Tongue (tissue), 1 donor: ENCODE measurements at regions not wholly inside any gene's neighbourhood (a gene's known extent, or its start where the extent isn't known, plus 50 kb on each side); places are given as distances from the start of the nearest gene placed in this dataset.

Experiments used
- DNase-seq: peaks from one replicate; pipeline ENCODE4 v3.0.0-alpha.2; 2015

DNA sequence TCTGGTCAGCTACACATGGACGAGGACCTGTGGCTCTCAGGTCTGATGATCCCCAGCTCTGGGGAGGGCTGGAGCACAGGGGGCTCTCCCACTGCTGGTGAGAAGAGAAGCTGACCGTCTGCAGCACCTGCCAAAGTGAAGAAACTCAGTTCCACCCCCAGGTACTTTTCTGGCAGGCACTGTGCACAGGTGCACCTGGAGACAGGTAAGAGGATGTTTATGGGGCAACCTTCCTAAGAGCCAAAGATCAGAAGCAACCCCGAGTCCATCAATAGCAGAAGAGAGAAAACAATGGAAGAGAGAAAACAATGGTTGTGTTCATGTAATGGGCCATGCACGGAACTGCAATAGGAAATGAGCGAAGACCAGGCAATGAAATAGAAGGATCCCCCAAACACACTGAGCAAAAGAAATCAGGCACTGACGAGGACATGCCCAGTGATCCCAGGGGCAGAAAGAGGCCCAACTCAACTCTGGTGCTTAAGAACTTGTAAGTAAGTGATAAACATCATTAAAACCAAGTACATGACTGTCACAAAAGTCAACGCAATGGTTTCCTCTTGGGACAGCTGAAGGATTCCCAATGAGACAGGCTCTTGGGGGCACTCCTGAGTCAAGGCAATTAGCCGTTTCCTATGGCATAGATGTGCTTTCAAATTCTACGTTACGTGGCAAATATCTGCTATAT lies 95.0 kb upstream of the ALDH1A3 start:
- DNase-seq = no peak

DNA sequence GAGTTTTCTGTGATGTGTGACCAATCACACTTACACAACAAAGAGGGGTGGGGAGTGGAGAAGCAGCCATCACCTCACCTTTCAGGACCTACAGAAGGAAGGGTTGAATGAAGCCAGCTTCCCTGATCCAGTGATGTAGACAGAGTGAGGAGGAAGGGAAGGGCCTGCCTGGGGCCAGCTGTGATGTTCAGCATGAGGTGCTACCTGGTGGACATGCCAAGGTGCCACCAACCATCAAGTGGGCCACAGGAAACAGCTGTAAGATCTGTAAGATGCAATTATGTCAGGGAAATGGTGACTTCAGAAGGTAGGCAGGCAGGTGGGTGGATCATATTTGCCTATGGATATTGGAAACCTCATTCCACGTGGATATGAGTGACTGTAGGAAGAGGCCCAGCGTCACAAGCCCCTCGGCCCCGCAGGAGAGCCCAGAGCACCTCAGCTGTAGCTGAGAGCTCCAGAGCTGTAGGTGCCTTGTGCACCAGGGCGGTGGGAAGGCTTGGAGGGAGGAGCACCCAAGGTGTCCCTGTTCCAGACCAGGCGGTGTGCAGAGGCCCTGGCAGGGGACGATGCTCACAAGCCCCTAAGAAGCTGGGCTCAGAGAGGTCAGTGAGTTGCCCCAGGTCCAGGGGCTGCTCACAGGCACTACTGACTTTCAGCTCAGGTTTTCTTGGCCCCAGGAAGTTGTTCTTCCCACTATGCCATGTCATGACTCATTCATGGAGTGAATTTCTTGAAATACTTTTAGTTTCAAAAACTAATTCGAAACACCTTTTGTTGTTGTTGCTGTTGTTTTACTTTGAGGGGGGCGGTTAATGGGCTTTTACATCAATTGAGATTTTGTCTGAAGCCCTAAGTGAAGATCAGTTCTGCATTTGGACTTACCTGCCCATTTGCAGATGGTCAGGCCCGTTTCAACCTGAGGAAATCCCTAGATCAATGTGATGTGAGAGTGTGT lies 94.2 kb upstream of the ALDH1A3 start:
- DNase-seq = no peak

DNA sequence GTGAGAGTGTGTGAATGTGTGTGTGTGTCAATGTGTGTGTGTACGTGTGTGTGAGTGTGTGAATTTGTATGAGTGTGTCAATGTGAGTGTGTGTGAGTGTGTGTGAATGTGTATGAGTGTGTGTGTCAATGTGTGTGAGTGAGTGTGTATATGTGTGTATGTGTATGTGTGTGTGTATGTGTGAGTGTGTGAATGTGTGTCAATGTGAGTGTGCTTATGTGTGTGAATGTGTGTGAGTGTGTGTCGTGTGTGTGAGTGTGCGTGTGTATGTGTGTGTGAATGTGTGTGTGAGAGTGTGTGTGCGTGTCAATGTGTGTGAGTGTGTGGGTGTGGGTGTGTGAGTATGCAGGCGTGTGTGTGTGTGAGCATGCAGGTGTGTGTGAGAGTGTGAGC lies 93.5 kb upstream of the ALDH1A3 start:
- DNase-seq = no peak

GRCh38 chr15:100786901-100787566 lies 92.6 kb upstream of the ALDH1A3 start:
- DNase-seq = no peak

DNA sequence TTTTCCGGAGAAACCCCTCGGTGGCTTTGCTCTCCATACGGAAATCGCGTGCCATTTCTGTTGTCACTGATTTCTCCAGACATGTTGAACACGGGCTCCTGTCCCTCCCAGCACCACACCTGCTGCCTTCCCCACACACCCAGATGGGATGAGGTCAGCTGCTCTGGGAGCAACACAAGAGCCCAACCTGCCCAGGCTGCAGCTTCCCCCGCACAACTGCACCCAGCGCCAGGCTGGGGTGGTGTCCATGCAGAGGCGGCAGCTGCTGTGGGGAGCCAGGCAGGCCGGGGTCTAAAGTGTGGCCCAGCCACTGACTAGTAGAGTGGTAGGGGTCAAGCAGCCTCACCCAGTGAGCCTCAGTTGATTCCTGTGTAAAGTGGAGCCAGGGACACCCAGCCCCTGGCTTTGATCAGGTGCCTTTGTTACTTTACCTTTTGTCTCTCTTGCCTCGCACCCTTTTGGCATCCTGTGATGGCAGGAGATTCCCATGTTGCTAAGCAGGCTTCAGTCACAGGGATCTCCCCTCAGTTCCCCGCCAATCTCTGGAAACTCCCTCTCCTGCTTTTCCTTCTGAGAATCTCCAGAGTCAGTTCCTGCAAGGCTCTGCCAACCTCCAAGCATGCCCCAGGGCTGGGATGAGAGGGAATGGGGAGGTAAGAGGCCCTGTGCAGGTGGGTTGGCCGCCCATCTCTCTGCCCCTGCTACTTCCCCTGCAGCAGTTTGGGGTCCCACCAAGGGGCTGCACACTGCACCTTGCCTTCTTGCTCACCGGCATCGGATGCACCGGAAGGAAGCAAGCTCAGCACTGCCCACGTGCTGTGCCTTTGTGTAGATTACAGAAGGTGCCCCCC lies 91.8 kb upstream of the ALDH1A3 start:
- no peak for DNase-seq

GRCh38 chr15:100788418-100789105 lies 91.1 kb upstream of the ALDH1A3 start:
- no peak for DNase-seq

GRCh38 chr15:100790786-100791265 lies 88.8 kb upstream of the ALDH1A3 start:
- no peak for DNase-seq

- no peak for DNase-seq
Observed at GRCh38 chr15:100794008-100794407, 85.6 kb upstream of the ALDH1A3 start.

DNA sequence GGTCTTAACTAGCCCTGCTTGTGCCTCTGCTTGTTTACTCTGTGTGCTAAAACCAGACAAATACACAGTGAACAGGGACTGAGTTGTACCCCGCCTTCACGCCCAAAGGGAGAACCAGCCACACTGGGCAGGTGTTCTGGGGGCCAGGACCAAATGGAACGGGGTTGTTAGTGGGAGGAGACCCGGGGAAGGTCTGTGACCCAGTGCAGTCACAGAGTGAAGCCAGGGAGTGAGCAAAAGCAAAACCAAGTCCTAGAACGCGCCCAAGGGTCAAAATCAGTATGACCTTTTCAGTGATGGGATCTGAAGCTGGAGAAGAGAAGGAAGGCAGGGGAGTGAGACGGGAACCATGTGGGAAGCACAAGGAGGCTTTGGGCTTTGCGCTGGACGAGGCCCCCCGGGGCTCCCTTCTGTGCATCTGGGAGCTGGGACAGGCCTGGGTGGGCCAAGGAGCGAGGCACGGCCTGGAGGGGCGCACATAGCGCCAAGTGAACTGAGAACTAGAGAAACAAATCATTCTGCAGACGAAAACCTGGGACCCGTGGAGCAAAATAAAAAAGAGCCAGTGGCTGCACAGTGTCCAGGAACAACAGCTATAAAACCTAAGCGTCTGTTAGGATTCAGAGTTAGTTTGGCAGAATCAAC lies 78.3 kb upstream of the ALDH1A3 start:
- no peak for DNase-seq

DNA sequence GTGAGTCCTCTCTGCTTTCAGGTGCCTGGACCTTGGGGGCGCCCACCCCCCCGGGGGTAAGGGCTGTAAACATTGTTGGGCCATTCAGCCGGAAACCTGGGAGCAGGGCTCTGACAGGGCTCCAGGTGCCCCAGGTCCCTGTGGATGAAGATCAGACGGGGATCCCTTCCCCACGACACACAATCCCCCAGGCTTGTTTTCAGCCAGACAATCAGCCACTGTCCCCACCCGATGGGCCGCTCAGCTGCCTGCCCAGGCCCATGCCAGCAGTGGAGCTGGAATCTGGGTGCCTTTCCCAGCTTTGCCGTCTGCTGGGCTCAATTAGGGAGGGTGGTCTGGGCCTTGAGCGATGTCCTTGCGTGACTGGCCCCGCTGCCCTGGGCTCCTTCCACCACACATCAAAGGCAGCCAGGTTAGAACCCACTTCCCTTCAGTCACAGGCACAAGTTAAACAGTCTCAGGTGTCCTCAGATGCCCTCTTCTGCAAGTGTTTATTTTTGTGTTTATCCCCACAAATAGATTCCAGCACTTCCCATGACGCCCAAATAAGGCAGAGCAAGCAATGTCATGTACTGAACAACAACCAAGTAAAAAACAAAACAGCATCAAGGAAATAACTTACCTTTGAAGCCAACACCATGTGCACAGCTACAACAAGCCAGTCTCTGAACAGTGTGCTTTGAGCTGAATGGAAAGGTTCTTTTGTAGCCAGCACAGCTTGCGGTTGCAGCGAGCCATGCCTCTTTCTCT lies 77.0 kb upstream of the ALDH1A3 start:
- DNase-seq = no peak

DNA sequence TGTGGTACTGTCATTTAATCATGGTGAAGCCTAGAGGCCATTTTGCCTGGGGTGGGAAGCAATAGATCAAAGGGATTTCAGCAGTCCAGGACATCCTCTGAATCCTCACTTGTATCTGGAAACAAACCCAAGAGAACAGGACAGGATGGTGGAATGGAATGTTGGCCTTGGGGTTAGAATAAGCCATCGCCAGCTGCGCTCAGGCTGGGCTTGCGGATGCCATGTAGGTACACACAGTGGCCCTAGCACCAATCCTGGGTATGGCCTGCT lies 76.5 kb upstream of the ALDH1A3 start:
- no peak for DNase-seq

- DNase-seq = no peak
Observed at GRCh38 chr15:100806157-100806556, 73.5 kb upstream of the ALDH1A3 start.

DNA sequence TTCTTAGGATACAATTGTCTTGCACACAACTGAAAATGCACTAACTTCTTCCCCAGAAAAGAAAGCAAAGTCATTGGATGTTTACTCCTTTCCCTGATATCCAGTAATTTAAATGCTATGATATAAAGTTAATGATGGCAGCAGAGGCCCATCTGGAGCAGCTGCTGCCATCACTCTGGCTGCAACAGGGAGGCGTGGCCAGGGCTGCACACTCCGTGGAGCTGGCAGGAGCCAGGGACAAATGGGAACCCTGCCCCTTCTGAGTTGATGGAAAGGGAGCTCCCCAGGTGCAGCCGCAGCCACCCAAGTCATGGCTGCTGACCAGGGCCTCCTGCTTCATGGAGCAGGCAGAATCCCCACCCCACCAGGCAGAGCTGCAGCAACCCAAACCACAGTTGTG lies 72.6 kb upstream of the ALDH1A3 start:
- DNase-seq = no peak

DNA sequence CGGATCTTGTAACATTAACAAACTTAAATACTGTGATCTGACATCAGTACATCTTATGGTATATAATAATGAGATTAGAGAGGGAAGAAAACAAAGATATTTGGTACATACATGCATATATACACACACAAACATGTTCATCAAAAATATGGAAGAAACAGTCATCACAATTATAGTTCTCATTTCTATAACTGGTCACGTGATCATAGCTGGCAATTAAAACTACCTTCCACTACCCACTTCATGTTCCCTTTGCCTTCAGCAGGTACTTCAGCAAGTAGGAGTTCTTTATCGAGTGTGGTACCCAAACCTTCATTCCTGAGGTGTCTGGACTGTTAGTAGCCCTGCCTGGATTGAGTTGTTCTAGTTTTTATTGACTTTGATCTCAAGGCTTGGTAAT lies 70.9 kb upstream of the ALDH1A3 start:
- no peak for DNase-seq

- no peak for DNase-seq
Observed at GRCh38 chr15:100809151-100809550, 70.5 kb upstream of the ALDH1A3 start.

GRCh38 chr15:100809587-100809986 lies 70.0 kb upstream of the ALDH1A3 start:
- no peak for DNase-seq

DNA sequence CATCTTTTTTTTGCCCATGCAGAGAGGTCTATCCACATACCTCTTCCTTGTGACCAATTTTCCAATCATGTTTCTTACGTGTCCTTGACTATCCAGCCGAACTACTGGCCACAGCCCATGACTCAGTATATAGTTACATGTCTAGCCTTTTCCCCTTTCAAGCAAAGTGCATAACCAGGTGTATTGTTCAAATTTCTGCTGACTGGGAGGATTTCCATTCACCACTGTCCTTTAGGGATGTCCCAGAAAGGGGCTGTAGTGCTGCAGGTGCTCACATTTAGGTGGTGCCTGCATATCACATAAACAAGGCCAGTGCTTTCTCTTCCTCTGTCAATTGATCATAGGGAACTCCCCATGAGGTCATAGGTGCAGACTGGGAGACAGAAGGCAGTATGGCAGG lies 69.4 kb upstream of the ALDH1A3 start:
- DNase-seq = no peak

- no peak for DNase-seq
Observed at GRCh38 chr15:100810831-100811230, 68.8 kb upstream of the ALDH1A3 start.

DNA sequence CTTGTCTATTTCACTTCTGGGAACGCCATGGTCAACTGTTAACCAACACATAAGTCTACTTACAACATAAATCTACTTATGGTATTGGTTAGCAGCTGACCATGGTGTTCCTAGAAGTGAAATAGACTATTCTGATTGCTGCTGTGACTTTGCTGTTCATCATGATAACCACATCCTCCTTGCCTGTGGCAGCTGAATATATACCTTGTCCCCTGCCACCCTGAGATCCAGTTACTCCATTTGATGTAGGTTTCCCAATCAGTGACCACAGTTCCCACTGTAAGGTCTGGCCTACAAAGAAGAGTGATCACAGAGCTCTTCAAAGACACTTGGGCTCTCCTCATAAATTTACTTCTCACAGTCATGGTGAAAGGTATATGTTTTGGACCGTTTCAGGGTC lies 66.8 kb upstream of the ALDH1A3 start:
- DNase-seq = no peak

DNA sequence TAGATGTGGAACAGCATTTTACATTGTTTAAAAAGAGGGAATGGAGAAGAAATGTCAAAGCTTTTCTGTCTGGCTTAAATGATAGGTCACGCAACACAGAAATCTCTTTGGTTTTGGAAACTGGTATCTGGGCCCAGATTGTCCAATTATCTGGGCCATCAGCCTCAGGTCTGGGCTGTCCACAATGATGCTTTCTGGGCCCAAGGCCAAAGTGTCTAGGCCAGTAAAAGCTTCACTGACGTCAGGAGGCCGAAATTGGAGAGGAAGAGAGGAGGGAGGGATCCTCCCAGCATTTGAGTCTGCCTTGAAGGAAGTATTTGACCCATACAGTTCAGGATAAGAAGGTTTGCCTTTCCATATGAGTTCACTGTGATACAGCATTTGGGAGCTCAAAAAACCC lies 60.7 kb upstream of the ALDH1A3 start:
- DNase-seq = peak; percentile 72
